IMR-90 (cell line): ENCODE measurements at regions not wholly inside any gene's neighbourhood (a gene's known extent, or its start where the extent isn't known, plus 50 kb on each side); places are given as distances from the start of the nearest gene placed in this dataset.

Experiments
- POLR2A ChIP-seq: IDR thresholded peaks from 2 replicates; pipeline ENCODE4 v1.6.1; 2012; ENCODE audit warnings: mild to moderate bottlenecking, low read depth, low read length
- TF ChIP-seq, protein P1 (sequence below): conservative IDR thresholded peaks from 2 replicates; pipeline ENCODE4 v1.5.1; 2012; ENCODE audit warnings: mild to moderate bottlenecking, low read depth, low read length, improper control_type of control experiment

DNA sequence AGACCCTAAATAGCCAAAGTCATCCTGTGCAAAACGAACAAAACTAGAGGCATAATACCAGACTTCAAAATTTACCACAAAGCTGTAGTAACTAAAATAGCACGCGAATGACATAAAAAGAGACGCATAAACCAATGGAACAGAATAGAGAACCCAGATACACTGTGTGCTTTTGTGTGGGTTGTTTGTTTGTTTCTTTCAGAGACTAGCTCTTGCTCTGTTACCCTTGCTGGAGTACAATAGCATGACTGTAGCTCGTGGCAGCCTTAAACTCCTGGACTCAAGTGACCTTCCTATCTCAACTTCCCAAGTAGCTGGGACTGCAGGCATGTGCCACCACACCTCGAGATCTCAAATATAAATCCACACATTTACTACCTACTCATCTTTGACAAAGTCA lies 1314.6 kb upstream of the GBE1 start:
- TF ChIP-seq, protein P1, sequence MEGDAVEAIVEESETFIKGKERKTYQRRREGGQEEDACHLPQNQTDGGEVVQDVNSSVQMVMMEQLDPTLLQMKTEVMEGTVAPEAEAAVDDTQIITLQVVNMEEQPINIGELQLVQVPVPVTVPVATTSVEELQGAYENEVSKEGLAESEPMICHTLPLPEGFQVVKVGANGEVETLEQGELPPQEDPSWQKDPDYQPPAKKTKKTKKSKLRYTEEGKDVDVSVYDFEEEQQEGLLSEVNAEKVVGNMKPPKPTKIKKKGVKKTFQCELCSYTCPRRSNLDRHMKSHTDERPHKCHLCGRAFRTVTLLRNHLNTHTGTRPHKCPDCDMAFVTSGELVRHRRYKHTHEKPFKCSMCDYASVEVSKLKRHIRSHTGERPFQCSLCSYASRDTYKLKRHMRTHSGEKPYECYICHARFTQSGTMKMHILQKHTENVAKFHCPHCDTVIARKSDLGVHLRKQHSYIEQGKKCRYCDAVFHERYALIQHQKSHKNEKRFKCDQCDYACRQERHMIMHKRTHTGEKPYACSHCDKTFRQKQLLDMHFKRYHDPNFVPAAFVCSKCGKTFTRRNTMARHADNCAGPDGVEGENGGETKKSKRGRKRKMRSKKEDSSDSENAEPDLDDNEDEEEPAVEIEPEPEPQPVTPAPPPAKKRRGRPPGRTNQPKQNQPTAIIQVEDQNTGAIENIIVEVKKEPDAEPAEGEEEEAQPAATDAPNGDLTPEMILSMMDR, result no peak
- no peak for TF ChIP-seq POLR2A
